ENCODE measurements at regions not wholly inside any gene's neighbourhood (a gene's known extent, or its start where the extent isn't known, plus 50 kb on each side); places are given as distances from the start of the nearest gene placed in this dataset.

- H4K20me1 ChIP-seq (ENCODE audit: insufficient read depth, poor library complexity, severe bottlenecking) = no peaks in the 10 kb centered on the region
- H3K36me3 ChIP-seq (replicated peaks; ENCODE audit: insufficient read depth, low read depth) = no peaks in the 10 kb centered on the region
- H3K4me3 ChIP-seq = no peak overlapping the region
- no peaks in the 10 kb centered on the region for H3K9me3 ChIP-seq (ENCODE audit: low read depth)
- H3K27me3 ChIP-seq = no peaks in the 10 kb centered on the region
- no peaks in the 10 kb centered on the region for H3K9me2 ChIP-seq (replicated peaks; ENCODE audit: insufficient read depth)
- DNase-seq (ENCODE audit: low spot score) = no peak
- peaks cover 3% of the 10 kb centered on the region for H3K4me1 ChIP-seq (ENCODE audit: insufficient read depth)
- no peaks in the 10 kb centered on the region for H3K79me2 ChIP-seq
- WGBS (ENCODE audit: low lambda C conversion rate, missing lambda C conversion rate) = 91% methylated on average over 3 of the region's 3 CpGs
- no peak overlapping the region for H3K27ac ChIP-seq
- no peak overlapping the region for H3K4me2 ChIP-seq
- no peak for TF ChIP-seq EZH2 (IDR thresholded peaks at IDR 0.05; ENCODE audit: borderline replicate concordance)
- TF ChIP-seq, protein P1, sequence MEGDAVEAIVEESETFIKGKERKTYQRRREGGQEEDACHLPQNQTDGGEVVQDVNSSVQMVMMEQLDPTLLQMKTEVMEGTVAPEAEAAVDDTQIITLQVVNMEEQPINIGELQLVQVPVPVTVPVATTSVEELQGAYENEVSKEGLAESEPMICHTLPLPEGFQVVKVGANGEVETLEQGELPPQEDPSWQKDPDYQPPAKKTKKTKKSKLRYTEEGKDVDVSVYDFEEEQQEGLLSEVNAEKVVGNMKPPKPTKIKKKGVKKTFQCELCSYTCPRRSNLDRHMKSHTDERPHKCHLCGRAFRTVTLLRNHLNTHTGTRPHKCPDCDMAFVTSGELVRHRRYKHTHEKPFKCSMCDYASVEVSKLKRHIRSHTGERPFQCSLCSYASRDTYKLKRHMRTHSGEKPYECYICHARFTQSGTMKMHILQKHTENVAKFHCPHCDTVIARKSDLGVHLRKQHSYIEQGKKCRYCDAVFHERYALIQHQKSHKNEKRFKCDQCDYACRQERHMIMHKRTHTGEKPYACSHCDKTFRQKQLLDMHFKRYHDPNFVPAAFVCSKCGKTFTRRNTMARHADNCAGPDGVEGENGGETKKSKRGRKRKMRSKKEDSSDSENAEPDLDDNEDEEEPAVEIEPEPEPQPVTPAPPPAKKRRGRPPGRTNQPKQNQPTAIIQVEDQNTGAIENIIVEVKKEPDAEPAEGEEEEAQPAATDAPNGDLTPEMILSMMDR (IDR thresholded peaks at IDR 0.05; ENCODE audit: poor library complexity) = no peak
- no peak for TF ChIP-seq EZH2phosphoT487 (IDR thresholded peaks at IDR 0.05; ENCODE audit: low read depth, severe bottlenecking, unreplicated experiment)
- no peak overlapping the region for H2AFZ ChIP-seq
Observed at GRCh38 chr13:104871456-104871855, 1664.0 kb downstream of the EFNB2 start.

DNA sequence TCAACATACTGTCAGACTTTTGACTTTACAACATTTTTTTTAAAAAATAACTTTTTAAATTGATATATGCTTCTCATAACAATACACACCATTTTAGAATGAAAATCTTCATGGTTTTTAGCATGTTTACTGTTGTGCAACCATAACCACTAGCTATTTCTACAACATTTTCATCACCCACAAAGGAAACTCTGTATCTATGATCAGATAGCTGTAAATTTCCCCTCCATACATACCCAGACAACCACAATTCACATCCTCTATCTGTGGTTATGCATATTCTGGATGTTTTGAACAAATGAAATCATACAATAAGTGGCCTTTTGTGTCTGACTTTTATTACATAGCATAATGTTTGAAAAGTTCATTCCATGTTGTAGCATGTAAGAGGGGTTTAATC, 1666.0 kb downstream of the EFNB2 start:
- TF ChIP-seq, protein P1 (IDR thresholded peaks at IDR 0.05; ENCODE audit: poor library complexity) = no peak
- TF ChIP-seq EZH2phosphoT487 (IDR thresholded peaks at IDR 0.05; ENCODE audit: low read depth, severe bottlenecking, unreplicated experiment) = no peak
- H3K27me3 ChIP-seq = no peaks in the 10 kb centered on the region
- DNase-seq (ENCODE audit: low spot score) = no peak
- no peak overlapping the region for H3K4me3 ChIP-seq
- no peaks in the 10 kb centered on the region for H4K20me1 ChIP-seq (ENCODE audit: insufficient read depth, poor library complexity, severe bottlenecking)
- H3K9me2 ChIP-seq (replicated peaks; ENCODE audit: insufficient read depth) = no peaks in the 10 kb centered on the region
- H2AFZ ChIP-seq = no peak overlapping the region
- H3K4me1 ChIP-seq (ENCODE audit: insufficient read depth) = peaks cover 3% of the 10 kb centered on the region
- no peaks in the 10 kb centered on the region for H3K79me2 ChIP-seq
- no peaks in the 10 kb centered on the region for H3K9me3 ChIP-seq (ENCODE audit: low read depth)
- no peaks in the 10 kb centered on the region for H3K36me3 ChIP-seq (replicated peaks; ENCODE audit: insufficient read depth, low read depth)
- no peak overlapping the region for H3K27ac ChIP-seq
- no peak overlapping the region for H3K4me2 ChIP-seq

- Histone ChIP-seq H3K4me1 (ENCODE audit: insufficient read depth) (peaks cover 3% of the 10 kb centered on the region), H3K4me3 (no peak overlapping the region), H3K27ac (no peak overlapping the region), H3K9me2 (replicated peaks; ENCODE audit: insufficient read depth) (no peaks in the 10 kb centered on the region), H3K36me3 (replicated peaks; ENCODE audit: insufficient read depth, low read depth) (no peaks in the 10 kb centered on the region), H3K79me2 (no peaks in the 10 kb centered on the region), H3K27me3 (no peaks in the 10 kb centered on the region), H4K20me1 (ENCODE audit: insufficient read depth, poor library complexity, severe bottlenecking) (no peaks in the 10 kb centered on the region), H3K4me2 (no peak overlapping the region), H3K9me3 (ENCODE audit: low read depth) (no peaks in the 10 kb centered on the region), H2AFZ (no peak overlapping the region)
- no peak for DNase-seq (ENCODE audit: low spot score)
- no peak for TF ChIP-seq EZH2phosphoT487 (IDR thresholded peaks at IDR 0.05; ENCODE audit: low read depth, severe bottlenecking, unreplicated experiment)
- no peak for TF ChIP-seq EZH2 (IDR thresholded peaks at IDR 0.05; ENCODE audit: borderline replicate concordance)
- TF ChIP-seq, protein P1 (IDR thresholded peaks at IDR 0.05; ENCODE audit: poor library complexity) = no peak
- WGBS (ENCODE audit: low lambda C conversion rate, missing lambda C conversion rate) = 69% methylated on average over 2 of the region's 2 CpGs
Observed at GRCh38 chr13:104868806-104869205, 1666.7 kb downstream of the EFNB2 start.

GRCh38 chr13:104855581-104855980, 1679.9 kb downstream of the EFNB2 start:
- 75% methylated on average over 1 of the region's 1 CpG for whole genome bisulfite sequencing (ENCODE audit: low lambda C conversion rate, missing lambda C conversion rate)
- H2AFZ ChIP-seq = no peak overlapping the region
- H3K4me2 ChIP-seq = no peak overlapping the region
- no peak overlapping the region for H3K4me3 ChIP-seq
- TF ChIP-seq EZH2 (IDR thresholded peaks at IDR 0.05; ENCODE audit: borderline replicate concordance) (no peak), EZH2phosphoT487 (IDR thresholded peaks at IDR 0.05; ENCODE audit: low read depth, severe bottlenecking, unreplicated experiment) (no peak)
- TF ChIP-seq, protein P1 (IDR thresholded peaks at IDR 0.05; ENCODE audit: poor library complexity) = no peak
- no peaks in the 10 kb centered on the region for H3K4me1 ChIP-seq (ENCODE audit: insufficient read depth)
- no peak for DNase-seq (ENCODE audit: low spot score)
- H3K27me3 ChIP-seq = no peaks in the 10 kb centered on the region
- H4K20me1 ChIP-seq (ENCODE audit: insufficient read depth, poor library complexity, severe bottlenecking) = no peaks in the 10 kb centered on the region
- no peak overlapping the region for H3K27ac ChIP-seq
- H3K79me2 ChIP-seq = no peaks in the 10 kb centered on the region
- no peaks in the 10 kb centered on the region for H3K9me2 ChIP-seq (replicated peaks; ENCODE audit: insufficient read depth)
- no peaks in the 10 kb centered on the region for H3K9me3 ChIP-seq (ENCODE audit: low read depth)
- H3K36me3 ChIP-seq (replicated peaks; ENCODE audit: insufficient read depth, low read depth) = no peaks in the 10 kb centered on the region

All from hepatocyte (in vitro differentiated cells).